ENCODE measurements at regions not wholly inside any gene's neighbourhood (a gene's known extent, or its start where the extent isn't known, plus 50 kb on each side); places are given as distances from the start of the nearest gene placed in this dataset.
"Not testable (repeated sequence)": the region's sequence is repeated elsewhere in the genome, so short reads cannot be mapped to it uniquely, and the experiment has no call there.

DNA sequence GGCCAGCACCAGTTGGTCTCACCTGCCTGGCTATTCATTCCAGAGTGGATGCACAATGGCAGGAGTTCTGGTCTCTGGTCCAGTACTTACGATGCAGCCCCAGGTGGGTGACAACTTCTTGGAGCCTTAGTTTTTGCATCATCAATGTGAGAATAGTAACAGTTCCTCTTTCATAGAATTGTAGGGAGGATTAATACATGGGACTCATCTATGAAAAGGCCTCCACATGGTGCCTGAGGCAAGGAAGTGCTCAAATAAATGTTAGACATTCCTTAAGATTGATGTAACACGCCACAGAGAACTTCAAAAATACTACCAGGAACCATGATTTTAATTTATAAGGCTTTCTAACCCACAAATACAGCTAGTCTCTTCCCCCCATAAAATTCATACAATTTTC is 120.1 kb upstream of the CHST15 start:
- no peak for DNase-seq (ENCODE audit: low spot score)

DNA sequence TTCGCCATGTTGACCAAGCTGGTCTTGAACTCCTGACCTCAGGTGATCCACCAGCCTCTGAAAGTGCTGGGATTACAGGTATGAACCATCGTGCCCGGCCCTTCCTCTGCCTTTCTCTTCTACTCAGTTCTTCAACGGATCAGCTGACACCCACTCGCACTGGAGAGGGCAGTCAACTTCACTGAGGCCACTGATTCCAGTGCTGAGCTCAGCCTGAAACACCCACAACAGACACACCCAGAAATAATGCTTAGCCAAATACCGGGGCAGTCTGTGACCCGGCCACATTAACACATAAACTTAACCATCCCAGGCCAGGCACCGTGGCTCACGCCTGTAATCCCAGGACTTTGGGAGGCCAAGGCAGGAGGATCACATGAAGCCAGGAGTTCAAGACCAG is 119.3 kb upstream of the CHST15 start:
- no peak for DNase-seq (ENCODE audit: low spot score)

DNA sequence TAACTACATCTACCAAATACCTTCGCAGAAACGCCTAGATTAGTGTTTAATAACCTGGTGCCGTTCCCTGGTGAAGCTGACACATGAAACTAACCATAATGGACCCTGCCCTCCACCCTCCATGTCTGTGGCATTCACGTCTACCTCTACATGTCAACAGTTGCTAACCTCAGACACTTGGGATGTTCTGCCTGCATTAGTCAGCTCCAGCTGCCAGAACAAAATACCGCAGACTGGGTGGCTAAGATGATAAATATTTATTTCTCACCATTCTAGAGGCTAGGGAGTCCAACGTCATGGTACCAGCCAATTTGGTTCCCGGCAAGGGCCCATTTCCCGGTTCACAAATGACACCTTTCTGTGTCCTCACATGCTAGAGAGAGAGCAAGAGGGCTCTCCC is 118.5 kb upstream of the CHST15 start:
- no peak for DNase-seq (ENCODE audit: low spot score)

GRCh38 chr10:124210263-124210662 is 116.9 kb upstream of the CHST15 start:
- no peak for DNase-seq (ENCODE audit: low spot score)

- DNase-seq (ENCODE audit: low spot score): no peak
Observed at GRCh38 chr10:124207391-124207790, 114.0 kb upstream of the CHST15 start.

DNA sequence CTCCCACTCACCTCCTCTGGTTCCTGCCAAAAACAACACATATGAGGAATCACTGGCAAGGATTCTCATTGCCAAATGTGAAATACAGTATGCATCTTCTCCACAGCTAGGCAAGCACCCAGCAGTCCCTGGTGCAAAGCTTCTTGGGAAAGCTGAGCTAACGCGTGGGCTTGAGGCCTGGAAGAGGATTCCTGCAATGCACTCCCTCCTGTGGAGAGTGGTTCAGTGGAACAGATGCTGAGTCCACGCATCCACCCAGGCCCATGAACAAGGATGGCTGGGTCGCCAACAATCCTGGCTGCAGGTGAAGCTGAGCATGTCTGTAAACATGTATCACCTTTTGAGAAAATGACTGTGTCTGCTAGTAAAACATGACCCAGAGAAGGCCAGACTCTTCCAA is 113.2 kb upstream of the CHST15 start:
- no peak for DNase-seq (ENCODE audit: low spot score)

DNA sequence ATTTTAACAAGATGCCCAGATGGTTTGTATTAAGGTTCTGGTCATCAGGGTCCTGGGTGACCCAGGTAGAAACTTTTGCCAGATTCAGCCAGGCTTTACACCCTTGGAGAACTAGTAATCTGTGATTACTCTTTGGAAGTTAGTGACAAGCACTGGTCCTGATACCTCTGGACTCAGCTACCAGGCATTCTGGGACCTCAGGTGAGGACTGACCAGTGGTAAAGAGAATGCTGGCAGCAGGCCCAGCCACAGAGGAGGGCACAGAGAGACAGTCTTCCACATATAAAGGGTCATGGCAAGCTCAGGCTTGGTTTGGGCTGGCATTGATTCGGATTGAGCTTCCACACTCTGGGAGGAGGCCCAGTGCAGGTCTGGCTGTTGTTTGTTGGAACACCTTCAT is 112.0 kb upstream of the CHST15 start:
- no peak for DNase-seq (ENCODE audit: low spot score)

- no peak for DNase-seq (ENCODE audit: low spot score)
Observed at GRCh38 chr10:124204726-124205125, 111.3 kb upstream of the CHST15 start.

- no peak for DNase-seq (ENCODE audit: low spot score)
Observed at GRCh38 chr10:124200011-124200410, 106.6 kb upstream of the CHST15 start.

DNA sequence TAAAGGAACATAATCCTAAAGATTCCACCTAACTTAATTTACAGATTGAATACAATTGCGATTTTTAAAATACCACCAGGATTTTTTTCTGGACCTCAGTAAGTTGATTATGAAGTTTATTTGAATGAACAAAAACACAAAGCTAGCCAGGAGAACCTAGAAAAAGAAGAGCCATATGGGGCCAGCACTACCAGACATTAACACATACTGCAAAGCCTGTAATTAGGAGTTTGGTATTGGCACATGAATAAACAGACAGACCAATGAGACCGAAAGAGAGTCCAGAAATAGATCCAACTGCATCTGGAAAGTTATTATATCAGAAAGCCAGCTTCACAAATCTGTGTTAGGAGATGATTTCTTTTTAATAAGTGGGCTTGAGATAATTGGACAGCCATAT is 105.5 kb upstream of the CHST15 start:
- DNase-seq (ENCODE audit: low spot score): no peak

DNA sequence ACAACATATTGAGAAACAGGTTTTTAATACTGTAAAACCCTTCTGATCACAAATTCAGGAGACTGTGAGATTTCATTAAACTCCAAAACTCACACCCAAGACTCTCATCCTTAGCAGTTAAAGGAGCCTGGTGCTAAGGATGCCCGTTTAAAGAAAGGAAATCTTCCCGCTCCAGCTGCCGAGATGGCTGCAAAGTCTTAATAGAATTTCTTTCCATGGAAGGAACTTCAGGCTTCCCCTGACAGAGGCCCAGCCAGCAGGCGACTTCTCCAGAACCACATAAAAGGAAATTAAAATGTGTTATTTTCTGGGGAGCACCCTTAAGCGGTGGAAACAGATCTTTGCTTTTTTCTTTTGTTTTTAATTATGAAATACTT is 104.7 kb upstream of the CHST15 start:
- DNase-seq (ENCODE audit: low spot score): no peak

DNA sequence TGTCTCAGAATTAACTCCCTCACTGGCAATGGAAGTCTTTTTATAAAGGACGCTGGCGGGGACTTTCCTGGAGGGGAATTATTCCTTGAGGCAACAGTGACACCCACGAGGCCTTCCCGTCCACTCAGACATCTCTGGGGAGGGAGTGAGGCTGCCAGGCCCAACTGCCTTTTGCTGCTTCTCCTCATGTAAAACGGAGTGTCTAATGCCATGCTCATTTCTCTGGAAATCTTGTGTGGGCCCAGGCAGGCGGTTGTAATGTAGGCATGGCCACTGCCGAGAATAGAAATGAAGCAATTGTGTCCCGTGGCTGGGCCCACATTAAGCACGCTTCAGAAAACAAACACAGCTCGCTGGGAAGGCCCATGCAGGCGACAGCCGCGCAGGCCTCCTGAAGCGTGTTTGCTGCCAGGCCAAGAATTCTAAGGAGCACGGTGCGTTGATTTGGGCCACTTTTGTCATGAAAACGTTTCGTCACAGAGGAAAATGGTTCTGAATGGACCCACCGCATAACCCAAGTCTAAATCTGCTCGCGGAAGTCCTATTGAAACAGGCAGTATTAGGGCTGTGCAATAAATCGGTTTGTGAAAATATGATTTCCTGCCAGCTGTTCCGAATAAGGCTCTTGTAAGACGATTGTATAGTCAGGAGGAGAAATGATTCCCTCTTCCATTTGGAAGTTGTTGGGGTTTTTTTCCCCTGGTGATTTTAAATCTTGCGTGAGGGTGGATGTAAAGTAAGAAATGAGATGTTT is 104.2 kb upstream of the CHST15 start:
- DNase-seq (ENCODE audit: low spot score): no peak

- DNase-seq (ENCODE audit: low spot score): no peak
Observed at GRCh38 chr10:124196659-124197058, 103.3 kb upstream of the CHST15 start.

DNA sequence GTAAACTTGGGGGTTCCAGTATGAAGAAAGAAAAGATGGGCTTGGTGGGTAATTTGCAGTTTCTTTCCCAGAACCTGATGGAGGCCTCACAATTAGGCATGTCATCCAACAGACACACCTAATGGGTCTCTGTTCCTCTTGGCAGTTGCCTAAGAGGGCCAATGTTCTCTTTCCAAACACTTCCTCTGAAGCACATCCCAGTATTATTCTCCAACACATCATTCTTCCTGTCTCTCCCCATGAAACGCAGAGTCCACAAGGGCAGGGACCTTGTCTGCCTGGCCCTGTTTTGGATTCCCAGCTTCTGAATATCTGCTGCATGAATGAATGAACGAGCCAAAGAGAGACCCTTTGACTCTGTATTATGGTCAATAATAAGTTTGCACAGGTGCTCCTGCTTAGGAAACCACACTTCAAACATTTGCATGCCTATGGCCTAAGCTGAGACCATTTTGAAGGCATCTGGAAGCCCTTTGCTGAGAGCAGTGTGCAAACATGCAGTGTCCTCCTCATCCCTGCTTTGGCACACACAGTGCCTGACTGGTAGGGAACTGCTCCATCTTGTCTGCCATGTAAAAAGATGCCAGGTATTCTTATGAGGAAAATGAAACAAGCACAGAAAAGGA is 100.9 kb upstream of the CHST15 start:
- no peak for DNase-seq (ENCODE audit: low spot score)

- DNase-seq (ENCODE audit: low spot score): no peak
Observed at GRCh38 chr10:124193309-124193696, 99.9 kb upstream of the CHST15 start.

DNA sequence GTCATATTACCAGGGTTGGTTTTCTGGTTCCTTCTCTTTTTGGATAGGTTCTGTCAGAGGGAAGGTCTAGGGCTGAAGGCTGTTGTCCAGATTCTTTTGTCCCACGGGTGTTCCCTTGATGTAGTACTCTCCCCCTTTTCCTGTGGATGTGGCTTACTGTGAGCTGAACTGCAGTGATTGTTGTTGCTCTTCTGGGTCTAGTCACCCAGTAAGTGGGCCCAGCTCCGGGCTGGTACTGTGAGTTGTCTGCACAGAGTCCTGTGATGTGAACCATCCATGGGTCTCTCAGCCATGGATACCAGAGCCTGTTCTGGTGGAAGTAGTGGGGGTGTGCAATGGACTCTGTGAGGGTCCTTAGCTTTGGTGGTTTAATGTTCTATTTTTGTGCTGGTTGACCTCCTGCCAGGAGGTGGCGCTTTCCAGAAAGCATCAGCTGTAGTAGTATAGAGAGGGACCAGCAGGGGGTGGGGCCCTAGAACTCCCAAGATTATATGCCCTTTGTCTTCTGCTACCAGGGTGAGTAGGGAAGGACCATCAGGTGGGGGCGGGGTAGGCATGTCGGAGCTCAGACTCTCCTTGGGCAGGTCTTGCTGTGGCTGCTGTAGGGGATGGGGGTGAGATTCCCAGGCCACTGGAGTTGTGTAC is 99.4 kb upstream of the CHST15 start:
- not testable (repeated sequence) for DNase-seq (ENCODE audit: low spot score)

GRCh38 chr10:124190476-124190875 is 97.1 kb upstream of the CHST15 start:
- DNase-seq (ENCODE audit: low spot score): not testable (repeated sequence)

DNA sequence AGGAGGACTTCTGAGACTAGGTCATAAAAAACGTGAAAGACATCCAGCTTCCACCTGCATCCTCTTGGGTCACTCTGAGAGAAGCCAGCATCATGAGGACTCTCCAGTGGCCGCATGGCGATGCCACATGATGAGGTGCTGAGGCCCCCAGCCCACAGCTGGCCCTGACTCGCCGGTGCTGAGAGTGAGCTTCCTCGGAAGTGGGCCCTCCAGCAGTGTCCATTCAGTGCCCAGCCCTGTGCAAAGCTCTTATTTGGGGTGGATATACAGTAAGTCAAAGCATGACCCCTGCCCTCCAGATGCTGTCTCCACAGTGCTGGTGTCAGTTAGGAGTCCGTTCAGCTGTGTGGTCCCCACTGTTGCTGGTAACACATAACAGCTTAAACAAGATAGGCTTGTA is 93.6 kb upstream of the CHST15 start:
- no peak for DNase-seq (ENCODE audit: low spot score)

DNA sequence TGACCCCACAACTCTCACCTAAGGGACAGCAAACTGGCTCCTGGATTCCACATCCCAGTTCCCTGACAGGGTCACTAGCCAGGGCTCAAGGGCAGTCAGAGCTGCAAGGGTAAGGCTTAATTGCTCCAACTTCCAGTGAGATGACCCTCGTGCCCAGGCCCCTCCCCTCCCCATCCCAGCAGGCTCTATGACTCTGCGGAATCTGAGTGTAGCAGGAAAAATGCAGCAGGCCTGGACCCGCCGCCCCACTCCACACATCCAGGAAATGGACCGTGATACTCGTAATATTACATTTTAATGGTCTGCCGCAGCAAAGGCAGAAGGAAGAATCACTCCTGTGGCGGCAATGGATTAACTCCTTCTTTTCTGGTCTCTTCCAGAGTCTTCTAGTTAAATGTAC is 91.7 kb upstream of the CHST15 start:
- DNase-seq (ENCODE audit: low spot score): no peak

- no peak for DNase-seq (ENCODE audit: low spot score)
Observed at GRCh38 chr10:124184208-124184830, 90.9 kb upstream of the CHST15 start.

DNA sequence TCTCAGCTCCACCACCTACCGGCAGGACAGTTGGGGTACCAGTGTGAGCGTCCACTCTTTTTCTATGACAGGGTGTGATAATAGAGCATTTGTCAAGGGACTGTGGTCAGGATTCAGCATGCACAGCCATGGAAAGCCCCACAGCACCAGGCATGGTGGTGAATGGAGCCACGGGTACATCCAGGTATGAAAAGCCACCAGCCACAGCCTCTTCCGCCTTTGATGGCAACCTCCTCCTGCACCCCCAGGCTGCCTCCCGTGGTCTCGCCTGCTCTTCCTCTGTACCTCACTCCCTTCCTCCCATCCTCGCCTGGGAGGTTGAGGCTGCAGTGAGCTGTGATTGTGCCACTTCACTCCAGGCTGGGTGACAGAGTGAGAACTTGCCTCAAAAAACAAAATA is 90.2 kb upstream of the CHST15 start:
- no peak for DNase-seq (ENCODE audit: low spot score)

DNA sequence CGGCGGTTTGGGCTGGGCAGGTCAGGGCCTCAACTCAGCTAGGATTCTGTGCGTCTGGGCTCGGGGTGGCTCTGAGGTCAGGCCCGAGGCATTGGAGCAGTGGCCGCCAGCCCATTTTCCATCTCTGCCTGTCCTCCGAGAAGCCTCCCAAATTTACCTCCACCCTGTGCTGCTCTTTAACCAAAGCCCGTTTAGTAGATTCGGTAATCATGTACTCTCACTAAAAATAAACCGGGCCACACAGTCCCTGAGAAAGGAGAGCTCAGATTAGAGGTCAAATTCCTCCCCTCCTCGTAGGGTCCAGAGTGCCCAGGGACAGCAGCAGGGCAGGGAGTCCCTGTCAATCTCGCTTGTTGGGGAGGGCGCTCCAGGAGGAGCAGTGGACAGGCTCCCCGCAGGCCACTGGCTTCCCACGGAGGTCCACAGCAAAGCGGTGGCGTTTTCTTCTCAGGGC is 88.7 kb upstream of the CHST15 start:
- no peak for DNase-seq (ENCODE audit: low spot score)

- DNase-seq (ENCODE audit: low spot score): no peak
Observed at GRCh38 chr10:124181656-124182055, 88.3 kb upstream of the CHST15 start.

All from CD4-positive, alpha-beta T cell treated with Interleukin-15 for 4 hours (primary cell).